UCSD-AML1 (cell line): ENCODE measurements at regions not wholly inside any gene's neighbourhood (a gene's known extent, or its start where the extent isn't known, plus 50 kb on each side); places are given as distances from the start of the nearest gene placed in this dataset.
"Not testable (repeated sequence)": the region's sequence is repeated elsewhere in the genome, so short reads cannot be mapped to it uniquely, and the experiment has no call there.

Experiments used
- DNase-seq: peaks from one replicate; lab custom pipeline; 2025; ENCODE audit not compliant: unreplicated experiment; lab: John Stamatoyannopoulos, UW

DNA sequence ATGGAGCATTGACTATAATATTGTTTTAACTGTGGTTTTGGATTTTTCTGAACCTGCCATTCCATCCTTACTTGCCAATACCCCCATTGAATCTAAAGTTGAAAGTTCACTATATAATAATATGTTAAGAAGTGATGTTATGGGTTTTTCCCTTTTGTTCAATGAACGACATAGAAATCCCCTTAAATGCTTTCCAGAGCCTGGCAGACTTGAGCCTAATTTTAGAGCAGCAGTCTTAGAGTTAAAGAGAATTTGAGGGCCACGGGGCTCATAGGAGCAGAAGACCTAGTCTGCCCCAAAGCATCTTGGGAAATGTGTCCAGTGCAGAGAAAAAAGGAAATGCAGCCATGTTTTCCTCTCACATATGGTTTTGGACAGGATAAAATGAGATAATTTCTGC, 146.1 kb upstream of the SLC44A1 start:
- DNase-seq: no peak

DNA sequence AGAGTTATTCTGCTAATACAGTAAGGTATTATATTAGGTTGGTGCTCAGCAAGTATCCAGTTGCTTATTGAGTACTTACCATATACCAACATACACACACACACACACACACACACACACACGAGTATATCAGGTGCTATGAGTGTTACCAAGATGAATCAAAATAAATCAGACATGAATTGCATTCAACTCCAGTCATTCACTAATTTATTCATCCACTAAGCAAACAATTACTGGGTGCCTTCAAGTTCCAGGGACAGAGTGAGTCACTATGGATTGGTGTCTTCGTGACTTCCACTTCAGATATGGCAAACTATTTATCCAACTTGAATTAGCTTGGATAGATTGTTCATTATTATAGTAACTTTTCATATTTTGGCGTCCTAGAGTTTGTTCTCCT, 140.7 kb upstream of the SLC44A1 start:
- no peak for DNase-seq

DNA sequence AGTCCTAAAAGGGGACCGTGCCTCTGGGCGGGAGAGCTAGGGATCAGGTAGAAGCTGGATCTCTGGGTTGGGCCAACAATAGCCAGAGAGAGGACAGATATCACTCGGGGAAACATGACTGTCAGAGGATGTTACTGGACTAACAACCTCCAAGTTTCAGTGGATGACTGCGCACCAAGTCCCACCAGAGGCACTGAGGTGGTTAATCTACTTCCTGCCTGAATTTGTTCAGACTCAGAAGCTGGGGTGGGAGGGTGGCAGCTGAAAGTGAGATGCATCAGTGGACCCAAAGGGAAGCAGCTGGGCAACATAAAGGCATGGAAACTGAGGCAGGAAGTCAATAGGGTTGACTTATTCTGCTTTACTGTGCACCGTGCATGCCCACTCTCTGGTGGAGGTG, 130.1 kb upstream of the SLC44A1 start:
- DNase-seq: peak; percentile 16

DNA sequence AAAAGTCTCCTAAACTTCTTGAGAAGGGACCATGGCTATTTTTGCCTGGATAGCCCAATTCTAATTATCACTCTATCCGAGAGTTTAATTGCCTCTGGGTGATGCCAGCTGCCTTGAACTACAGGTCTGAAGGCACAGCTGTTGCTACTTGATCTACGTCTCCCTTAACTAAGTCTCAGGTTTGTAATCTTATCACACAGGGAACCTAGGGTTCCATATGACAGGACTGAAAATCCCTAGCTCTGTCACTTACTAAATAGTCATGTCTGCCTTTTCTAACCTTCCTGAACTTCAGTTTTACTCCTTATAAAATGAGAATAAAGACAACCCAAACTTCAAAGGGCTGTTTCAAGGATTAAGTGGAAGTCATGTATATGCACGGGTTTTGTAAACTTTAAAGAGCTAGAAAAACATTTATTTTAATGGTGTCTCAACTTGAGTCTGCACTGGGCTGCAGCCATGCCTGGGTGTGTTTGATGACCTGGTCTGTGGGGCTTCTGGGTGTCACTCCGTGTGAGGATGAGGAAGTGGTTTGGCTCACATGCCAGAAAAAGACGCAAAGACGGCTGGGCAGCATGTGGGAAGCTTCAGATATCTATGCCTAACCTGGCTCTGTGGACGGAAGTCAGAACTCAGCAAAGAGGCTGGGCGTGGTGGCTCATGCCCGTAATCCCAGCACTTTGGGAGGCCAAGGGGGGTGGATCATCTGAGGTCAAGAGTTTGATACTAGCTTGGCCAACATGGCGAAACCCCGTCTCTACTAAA, 129.3 kb upstream of the SLC44A1 start:
- DNase-seq: peak; percentile 66

DNA sequence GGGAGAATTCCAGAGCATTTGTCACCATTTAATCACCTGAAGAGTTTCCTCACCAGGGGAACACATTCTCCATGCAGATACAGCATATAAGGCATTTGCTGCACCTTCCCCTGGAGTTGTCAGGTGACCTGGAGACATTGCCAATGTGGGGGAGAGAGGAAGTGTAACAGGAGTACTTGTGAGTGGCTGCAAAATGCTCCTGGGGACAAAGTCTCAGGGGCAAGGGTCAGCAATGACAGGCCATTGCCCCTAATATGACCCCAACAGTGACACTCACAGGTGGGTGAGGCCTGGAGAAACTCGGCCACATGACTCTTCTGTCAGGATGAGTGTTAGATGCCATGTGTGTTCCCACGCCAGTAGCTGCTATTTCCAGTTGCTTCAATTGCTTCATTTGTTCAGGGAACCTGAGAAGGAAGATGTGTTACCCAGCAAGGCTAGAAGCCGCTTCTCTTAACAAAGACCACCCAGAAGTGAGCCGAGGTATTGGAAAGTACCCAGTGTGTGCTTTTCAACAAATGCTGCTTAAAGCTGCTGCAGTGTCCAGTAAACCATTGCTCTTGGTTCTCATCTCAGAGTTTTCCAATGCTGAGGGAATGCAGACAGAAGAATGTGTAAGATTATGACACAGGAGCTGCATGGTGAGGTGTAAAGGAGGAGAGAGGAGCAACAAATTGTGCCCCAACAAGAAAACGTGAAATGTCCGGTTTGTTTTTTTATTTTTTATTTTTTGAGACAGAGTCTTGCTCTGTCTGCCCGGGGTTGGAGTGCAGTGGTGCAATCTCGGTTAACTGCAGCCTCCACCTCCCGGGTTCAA, 128.2 kb upstream of the SLC44A1 start:
- DNase-seq: no peak

DNA sequence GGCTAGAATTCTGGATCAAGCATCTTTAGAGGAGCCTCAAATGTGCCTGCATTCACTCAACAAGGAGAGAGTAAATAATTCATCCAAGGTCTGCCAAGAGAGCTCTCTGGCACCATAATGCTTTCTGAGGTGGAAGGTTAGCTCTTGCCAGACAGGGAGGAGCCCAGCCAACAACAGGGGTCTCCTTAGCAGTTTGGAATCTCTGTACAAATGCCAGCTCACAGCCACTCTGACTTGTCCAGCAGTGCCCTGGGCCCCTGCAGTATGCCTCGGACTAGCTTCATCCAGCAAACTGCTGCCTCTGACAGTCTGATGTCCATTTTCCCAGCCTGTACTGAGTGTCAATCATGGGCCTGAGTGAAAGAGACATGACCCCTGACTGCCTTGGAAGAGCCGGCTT, 127.2 kb upstream of the SLC44A1 start:
- no peak for DNase-seq

DNA sequence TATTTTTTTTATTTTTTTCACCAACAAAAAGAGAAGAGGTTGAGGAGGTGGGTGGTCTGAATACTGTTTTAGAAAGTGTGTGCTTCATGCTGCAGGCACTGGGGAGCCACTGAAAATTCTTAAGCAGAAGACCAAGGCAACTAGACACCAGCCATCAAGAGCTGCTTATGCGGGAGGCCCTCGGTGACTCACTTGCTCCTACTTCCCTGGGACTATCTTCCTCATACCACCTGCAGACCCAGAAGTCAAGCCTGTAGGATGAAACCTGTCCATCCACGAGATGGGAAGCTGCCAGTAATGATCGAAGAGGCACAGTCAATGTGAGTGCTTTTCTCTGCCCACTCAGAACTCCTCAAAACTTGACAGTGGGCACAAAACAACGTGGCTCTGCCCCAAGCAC, 125.8 kb upstream of the SLC44A1 start:
- DNase-seq: no peak

DNA sequence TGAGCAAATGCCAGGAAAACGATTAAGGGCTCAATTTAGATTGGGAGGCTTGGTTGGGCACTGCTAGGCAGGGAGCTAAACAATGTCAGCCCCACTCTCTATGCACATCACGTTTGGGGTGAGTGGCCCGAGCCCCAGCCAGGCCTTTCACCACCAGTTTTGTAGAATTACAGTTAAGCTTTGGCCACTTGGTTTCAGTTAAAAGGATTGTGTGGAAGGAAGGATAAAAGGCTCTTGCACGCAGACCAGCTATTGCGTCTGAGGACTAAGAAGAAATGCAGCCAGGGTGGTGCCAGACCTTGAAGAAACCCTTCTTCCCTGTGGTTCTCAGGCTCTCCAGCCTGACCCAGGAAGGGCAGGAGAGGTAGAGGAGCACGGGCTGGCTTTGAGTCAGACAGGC, 125.3 kb upstream of the SLC44A1 start:
- DNase-seq: no peak

DNA sequence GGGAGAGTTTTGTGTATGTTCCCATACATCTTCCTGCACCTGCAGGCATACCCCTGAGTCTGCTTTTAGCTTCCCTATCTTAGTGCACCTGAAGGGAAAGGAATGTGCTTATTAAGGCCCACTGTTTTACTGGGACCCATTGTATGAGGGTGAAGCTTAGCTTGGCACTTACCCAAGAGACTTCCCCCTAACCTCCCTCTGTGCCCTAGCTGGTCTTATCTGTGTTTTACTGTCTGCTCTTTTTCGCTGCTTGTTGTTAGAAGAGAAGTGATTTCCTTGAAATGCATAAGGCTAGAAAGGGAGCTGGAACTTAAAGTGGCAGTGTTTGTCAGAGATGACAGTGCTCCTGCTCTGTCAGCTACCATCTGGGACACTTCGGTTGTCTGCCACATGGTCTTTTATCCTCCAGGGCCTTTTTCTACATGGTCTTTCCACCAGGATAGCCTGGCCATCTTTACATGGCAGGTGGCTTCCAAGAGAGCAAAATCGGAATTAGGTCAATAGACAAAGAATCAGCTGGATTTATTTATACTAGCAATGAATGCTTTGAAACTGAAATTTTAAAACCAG, 122.5 kb upstream of the SLC44A1 start:
- no peak for DNase-seq

DNA sequence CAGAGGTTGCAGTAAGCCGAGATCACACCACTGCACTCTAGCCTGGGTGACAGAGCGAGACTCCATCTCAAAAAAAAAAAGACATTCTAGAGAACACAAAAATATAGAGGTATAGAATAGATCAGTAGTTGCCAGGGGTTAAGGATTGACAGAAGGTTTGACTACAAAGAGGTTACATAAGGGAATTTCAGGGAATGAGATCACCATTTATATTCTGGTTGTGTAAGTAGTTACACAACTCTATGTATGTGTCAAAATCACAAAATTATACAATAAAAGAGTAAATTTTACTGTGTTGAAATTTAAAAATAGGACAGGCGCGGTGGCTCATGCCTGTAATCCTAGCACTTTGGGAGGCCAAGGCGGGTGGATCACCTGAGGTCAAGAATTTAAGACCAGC, 119.9 kb upstream of the SLC44A1 start:
- DNase-seq: not testable (repeated sequence)

DNA sequence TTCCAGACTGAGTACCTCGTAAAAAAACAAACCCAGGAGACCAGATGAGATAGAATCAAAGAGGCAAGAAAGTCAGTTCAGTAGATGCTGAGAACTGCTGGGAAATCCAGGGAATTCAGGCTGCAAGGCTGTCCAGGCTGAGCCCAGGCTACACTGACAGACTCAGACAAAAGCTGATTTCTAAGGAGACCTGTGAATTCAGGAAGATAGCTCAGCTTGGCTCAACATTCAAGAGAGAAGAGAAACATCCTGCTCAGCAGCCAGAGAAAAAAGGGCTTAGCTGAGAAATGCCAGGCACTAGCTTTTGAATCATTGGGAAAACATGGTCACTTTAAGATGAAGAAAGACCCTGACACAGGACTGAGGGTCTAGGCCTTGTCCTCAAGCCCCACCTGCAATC, 118.2 kb upstream of the SLC44A1 start:
- no peak for DNase-seq

DNA sequence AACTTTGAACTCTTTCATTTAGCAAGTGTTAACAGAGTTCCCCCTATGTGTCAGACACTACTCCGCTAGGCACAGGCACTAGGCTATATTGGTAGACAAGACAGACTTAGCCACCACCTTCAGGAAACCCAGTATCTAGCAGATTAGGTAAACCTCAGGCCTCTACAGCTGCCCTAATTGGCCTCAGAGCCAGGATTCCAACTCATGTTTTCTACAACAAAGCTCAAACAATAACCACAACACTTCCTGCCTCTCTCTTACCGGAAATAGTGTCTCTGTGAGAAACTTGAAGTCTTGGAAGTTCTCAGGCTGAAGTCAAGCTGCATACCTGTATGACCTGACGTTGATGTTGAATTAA, 116.6 kb upstream of the SLC44A1 start:
- DNase-seq: peak; percentile 37

DNA sequence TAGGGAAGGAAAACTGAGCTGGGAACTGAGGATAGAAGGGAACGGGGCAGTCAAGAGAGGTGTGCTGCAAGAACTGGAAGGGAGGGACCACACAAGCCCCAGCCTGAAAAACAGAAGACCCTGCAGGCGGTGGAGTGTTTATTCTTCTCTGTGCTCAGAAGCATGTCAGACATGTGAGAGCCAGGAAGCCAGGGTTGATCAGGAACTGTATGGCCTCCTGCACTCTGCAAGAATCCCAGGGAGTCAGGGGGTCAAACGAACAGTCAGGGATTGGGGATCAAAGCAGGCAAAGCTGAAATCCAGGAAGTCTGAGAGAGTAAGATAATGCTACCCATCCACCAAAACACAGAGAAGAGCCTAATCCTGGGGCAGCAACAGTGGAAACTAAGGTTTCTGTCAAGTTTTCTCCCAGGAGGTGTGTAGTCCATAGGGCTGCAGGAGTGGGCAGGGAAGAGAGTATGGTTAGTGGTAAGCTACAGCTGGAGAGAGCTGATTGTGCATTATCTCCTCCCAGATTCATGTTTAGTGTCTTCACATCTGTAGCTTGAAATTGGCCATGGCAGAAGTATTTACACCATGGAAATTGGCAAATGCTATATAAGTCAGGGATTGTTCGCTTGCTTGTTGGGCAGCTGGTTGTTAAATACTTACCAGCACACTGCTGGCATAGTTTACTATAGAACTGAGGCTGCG, 115.4 kb upstream of the SLC44A1 start:
- no peak for DNase-seq

DNA sequence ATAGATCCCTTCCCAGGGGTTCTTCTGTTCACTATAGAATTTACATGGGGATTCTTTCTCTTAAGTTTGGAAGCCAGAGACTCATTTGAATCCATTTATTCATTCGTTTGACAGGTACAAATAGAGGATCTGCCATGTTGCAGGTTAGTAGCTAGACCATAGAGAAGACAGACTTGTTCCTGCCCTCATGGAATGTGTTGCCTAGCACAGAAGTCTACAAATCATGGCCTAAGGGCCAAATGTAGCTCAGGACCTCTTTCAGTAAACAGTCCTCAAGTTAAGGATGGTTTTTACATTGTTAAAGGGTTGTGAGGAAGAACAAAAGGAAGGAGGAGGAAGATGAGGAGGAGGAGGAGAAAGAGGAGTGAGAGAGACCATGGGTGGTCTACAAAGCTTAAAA, 114.7 kb upstream of the SLC44A1 start:
- DNase-seq: no peak

DNA sequence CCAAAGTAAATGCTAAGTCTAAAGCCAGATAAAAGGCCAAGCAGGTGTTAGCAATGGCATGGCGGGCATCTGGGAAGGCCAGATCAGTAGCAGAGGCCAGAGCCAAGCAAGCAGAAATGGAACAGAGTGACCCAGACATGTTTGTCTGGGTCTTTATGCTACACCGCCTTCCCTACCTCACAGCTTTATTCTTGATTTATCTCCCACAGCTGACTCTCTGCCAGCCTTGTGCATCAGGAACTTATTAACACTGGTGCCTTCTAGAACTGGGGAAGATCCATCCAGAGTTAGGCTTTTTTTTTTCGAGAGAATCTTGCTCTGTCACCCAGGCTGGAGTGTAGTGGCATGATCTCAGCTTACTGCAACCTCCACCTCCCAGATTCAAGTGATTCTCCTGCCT, 112.5 kb upstream of the SLC44A1 start:
- no peak for DNase-seq

DNA sequence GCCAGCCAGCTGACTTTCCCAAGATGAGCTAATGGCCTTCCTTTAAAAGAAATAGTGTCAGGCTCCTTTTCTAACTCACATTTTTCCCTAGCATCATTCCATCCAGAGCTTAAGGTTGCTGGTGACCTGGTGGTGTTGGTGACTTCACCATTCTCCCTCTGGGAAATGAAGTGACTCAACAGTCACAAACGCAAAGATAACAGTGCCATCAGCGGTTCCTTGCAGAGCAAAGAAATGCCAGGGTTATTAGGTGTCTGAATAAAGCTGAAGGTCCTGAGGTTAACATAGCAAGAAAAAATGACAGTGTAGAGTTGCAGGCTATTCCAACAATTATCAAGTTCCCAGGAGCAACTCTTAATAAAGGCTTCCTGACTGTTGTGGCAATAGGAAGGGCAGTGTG, 111.8 kb upstream of the SLC44A1 start:
- DNase-seq: no peak

DNA sequence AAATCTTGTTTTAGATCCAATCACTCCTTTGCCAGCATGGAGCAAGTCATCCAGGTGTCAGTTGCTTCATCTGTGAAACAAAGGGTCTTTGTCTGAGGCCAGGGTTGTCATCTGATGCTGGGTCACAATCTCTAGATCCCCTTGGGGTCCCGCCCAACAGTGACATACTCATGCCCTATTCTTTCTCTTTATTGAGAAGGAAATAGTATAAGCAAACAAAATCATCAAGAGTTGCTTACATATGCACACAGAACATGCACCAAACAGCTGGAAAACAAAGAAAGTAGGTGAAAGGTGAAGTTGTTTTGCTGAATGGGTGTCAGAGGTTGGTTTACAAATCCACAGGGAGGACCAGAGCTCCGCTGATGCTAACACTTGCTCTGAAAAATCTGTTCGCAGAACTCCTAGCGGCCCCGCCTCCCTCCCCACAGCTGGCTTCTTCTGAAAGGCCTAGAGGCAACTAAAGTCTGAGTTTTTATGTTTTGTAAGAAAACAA, 106.1 kb upstream of the SLC44A1 start:
- no peak for DNase-seq

DNA sequence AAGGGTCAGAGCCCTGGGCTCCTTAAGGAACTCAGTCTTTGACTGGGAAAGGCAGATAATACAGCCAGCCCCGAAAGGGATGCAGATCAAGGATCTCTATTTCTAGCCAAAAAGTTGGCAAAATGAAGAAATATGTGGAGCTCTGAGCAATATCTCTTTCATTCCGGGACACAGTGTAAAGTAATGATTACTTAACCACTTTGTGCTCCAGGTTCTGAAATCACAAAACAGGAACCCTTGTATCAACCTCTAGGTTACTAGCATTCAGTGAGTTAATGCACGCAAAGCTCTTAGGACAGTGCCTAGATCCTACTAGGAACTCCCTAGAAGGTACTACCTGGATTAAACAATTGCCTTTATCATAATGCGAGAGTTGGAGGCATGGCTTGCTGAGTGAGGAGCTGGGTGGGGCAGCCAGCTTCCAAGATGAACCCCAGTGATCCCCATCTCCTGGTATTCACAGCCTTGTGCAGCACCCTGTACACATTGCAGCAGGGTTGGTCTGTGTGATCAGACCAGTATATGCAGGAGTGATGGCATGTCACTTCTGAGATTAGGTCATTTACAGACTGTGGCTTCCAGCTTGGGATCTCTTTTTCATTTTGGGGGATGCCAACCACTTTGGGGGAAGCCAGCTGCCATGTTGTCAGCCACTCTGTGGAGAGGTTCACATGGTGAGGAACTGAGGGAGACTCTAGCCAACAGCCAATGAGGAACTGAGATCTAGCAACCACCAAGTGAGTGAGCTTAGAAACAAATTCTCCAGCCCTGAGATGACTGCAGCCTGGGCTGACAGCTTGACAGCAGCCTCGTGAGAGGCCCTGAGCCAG, 103.1 kb upstream of the SLC44A1 start:
- DNase-seq: no peak

DNA sequence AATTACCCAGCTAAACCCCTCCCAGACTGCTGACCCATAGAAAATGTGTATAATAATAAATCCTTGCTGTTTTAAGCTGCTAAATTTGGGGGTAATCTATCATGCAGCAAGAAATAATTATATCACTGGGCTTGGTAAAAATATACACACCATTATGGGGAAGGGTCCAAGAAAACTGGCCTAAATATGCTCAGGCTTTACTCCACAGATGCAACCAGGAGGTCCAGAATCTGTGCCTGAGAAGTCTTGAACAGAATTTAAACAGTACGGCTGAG, 102.5 kb upstream of the SLC44A1 start:
- DNase-seq: no peak

DNA sequence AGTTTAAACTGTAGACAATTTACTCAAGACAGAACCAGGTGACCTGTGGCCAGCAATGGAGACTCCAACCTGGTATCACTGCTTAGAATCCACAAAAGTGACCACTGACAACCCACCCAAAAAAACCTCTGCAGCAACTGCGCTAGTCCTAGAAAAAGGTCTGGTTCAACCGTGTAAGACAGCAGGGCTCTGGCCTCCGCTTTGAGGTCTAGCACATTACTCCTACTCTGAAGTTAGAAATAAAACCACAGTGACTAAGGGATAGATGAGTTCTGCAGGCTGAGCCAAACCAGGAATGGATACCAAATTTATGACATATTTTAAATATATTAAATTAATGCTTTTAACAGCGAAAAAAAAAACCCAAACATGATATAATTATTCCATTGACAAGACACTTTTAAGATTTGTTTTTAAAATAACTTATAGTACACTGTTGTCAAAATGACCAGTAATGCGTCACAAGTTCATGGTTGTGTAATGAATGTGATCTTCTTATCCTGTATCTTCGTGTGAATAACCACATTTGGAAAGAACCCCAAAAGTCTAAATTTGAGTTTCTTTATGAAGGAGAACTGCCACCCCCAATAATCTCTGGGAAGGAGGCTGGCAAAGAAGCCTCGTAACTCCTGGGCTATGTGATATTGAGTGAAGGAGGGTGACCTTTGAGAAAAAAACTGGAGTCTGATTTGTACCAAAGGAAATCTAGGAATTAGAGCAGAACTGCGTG, 101.9 kb upstream of the SLC44A1 start:
- DNase-seq: no peak
